Testis (tissue), 2 donors: ENCODE measurements at regions not wholly inside any gene's neighbourhood (a gene's known extent, or its start where the extent isn't known, plus 50 kb on each side); places are given as distances from the start of the nearest gene placed in this dataset.

ENCODE experiments used
- CTCF ChIP-seq, 3 experiments: fragments of 450-650 bp in 2 of 3; fragments of 200-600 bp in 1 of 3; sonication (generic) in 1 of 3; IDR thresholded peaks; one replicate each; pipeline ENCODE4 v1.5.1; 2016 to 2019; ENCODE audit warnings: antibody characterized with exemption in 3 of 3, mild to moderate bottlenecking in 2 of 3, moderate library complexity in 1 of 3
- POLR2A ChIP-seq: fragments of 450-650 bp; IDR thresholded peaks from one replicate; pipeline ENCODE4 v1.6.1; 2017; ENCODE audit warnings: antibody characterized with exemption, mild to moderate bottlenecking, moderate library complexity

DNA sequence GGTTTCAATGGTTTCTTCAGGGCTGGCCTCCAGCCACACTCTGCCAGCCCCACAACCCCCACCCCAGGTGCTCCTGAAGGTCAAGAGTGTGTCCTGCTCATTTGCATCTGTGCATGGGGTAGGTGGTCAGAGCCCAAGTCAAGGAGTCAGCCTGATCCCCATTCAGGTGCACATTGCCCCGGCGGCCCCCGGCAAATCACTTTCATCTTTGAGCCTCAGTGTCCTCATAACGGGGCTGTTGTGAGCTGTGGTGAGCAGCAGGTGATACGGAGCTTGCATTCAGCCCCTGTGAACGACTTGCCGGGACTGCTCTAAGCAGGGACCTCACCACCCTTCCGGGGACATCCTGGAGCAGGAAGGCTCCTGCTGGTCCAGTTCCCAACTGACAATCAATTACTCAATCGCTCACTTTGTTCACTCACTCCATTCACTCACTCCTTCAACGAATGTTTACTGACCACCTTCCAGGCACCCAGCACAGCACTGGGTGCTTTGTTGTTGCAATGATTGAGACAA is 93.2 kb upstream of the CPEB4 start:
- no peak for TF ChIP-seq CTCF (IDR thresholded peaks at IDR 0.05)
- no peak for TF ChIP-seq POLR2A
